IMR-90 (cell line): ENCODE measurements at regions not wholly inside any gene's neighbourhood (a gene's known extent, or its start where the extent isn't known, plus 50 kb on each side); places are given as distances from the start of the nearest gene placed in this dataset.

Source experiments
- ATAC-seq: fragments of 200-7000 bp; cut with Tn5 transposase; 2 replicates; pipeline ENCODE4 v1.9.1; 2020; ENCODE audit warnings: low read depth, mild to moderate bottlenecking, moderate library complexity
- BruUV-seq: library from RNA; stranded (reverse); fragments of 400-500 nt; replicated peaks from 2 replicates; lab custom pipeline; 2021; lab: Mats Ljungman, UMichigan
- CTCF ChIA-PET: fragments of 300-600 bp; formaldehyde crosslinking; extraction: SDS; loops from one replicate; lab custom pipeline; 2021; ENCODE audit warnings: antibody characterized with exemption; lab: Yijun Ruan, JAX
- POLR2A ChIA-PET: fragments of 300-600 bp; sonication (Branson Sonifier 250); formaldehyde crosslinking; loops from one replicate; lab custom pipeline; 2022; ENCODE audit warnings: antibody characterized with exemption; ENCODE audit not compliant: unreplicated experiment; lab: Charles Lee
- DNase-seq: peaks from one replicate; pipeline ENCODE4 v3.0.0; 2013
- H2AFZ ChIP-seq: replicated peaks from 2 replicates; pipeline ENCODE3; 2013; ENCODE audit warnings: low read length, mild to moderate bottlenecking; ENCODE audit not compliant: poor library complexity
- H2AK5ac ChIP-seq: 2 replicates; pipeline ENCODE4 v1.6.1; 2013; ENCODE audit warnings: low read depth, low read length, inconsistent platforms
- H2AK9ac ChIP-seq: replicated peaks from 2 replicates; pipeline ENCODE3; 2013; ENCODE audit warnings: mild to moderate bottlenecking, low read depth, low read length, moderate library complexity; ENCODE audit not compliant: poor library complexity
- H2BK120ac ChIP-seq: 2 replicates; pipeline ENCODE4 v1.6.1; 2013; ENCODE audit warnings: low read depth, low read length, inconsistent platforms
- H2BK15ac ChIP-seq: 3 replicates; pipeline ENCODE4 v1.6.1; 2013; ENCODE audit warnings: low read depth, low read length, inconsistent platforms
- H2BK20ac ChIP-seq: 2 replicates; pipeline ENCODE4 v1.6.1; 2013; ENCODE audit warnings: low read depth, mild to moderate bottlenecking, inconsistent platforms, low read length, moderate library complexity
- H2BK5ac ChIP-seq: 2 replicates; pipeline ENCODE4 v1.6.1; 2013; ENCODE audit warnings: mild to moderate bottlenecking, low read depth, low read length, inconsistent platforms; ENCODE audit not compliant: poor library complexity, severe bottlenecking
- H3K14ac ChIP-seq: replicated peaks from 2 replicates; pipeline ENCODE4 v1.6.1; 2013; ENCODE audit warnings: low read depth, low read length, inconsistent platforms
- H3K18ac ChIP-seq: 2 replicates; pipeline ENCODE4 v1.6.1; 2013; ENCODE audit warnings: low read depth, low read length, control low read depth
- H3K23ac ChIP-seq: 2 replicates; pipeline ENCODE4 v1.6.1; 2013; ENCODE audit warnings: low read depth, low read length, inconsistent platforms
- H3K27ac ChIP-seq: 2 replicates; pipeline ENCODE4 v1.5.1; 2013; ENCODE audit warnings: mild to moderate bottlenecking, control low read depth, low read length; ENCODE audit not compliant: insufficient read depth
- H3K27me3 ChIP-seq: 2 replicates; pipeline ENCODE4 v1.6.1; 2013; ENCODE audit warnings: low read length; ENCODE audit not compliant: control insufficient read depth, insufficient read depth
- H3K36me3 ChIP-seq: 2 replicates; pipeline ENCODE4 v1.6.1; 2013; ENCODE audit warnings: low read length, mixed read lengths; ENCODE audit not compliant: control insufficient read depth, insufficient read depth
- H3K4ac ChIP-seq: 2 replicates; pipeline ENCODE4 v1.6.1; 2013; ENCODE audit warnings: low read depth, low read length, inconsistent platforms
- H3K4me1 ChIP-seq: 2 replicates; pipeline ENCODE4 v1.6.1; 2013; ENCODE audit warnings: low read length, mixed read lengths; ENCODE audit not compliant: control insufficient read depth, insufficient read depth
- H3K4me2 ChIP-seq: 2 replicates; pipeline ENCODE4 v1.6.1; 2013; ENCODE audit warnings: low read depth, mild to moderate bottlenecking, control low read depth, low read length, moderate library complexity
- H3K4me3 ChIP-seq: 2 replicates; pipeline ENCODE4 v1.5.1; 2013; ENCODE audit warnings: low read depth, mild to moderate bottlenecking, control low read depth, low read length, moderate library complexity; ENCODE audit not compliant: insufficient read depth
- H3K56ac ChIP-seq: 2 replicates; pipeline ENCODE4 v1.6.1; 2013; ENCODE audit warnings: low read length, inconsistent platforms; ENCODE audit not compliant: insufficient read depth; ENCODE audit errors: extremely low read depth
- H3K79me1 ChIP-seq, 2 experiments: 2 replicates each; pipeline ENCODE4 v1.6.1; 2013; ENCODE audit warnings: low read length in 2 of 2, inconsistent platforms in 1 of 2, low read depth in 1 of 2
- H3K9ac ChIP-seq: 2 replicates; pipeline ENCODE4 v1.6.1; 2013; ENCODE audit warnings: low read depth, low read length, control low read depth
- H3K9me1 ChIP-seq: 2 replicates; pipeline ENCODE4 v1.6.1; 2013; ENCODE audit warnings: low read length, inconsistent platforms; ENCODE audit not compliant: insufficient read depth
- H3K9me3 ChIP-seq: 2 replicates; pipeline ENCODE4 v1.6.1; 2013; ENCODE audit warnings: low read length; ENCODE audit not compliant: control insufficient read depth, insufficient read depth
- H4K20me1 ChIP-seq: 2 replicates; pipeline ENCODE4 v1.6.1; 2013; ENCODE audit warnings: low read length, inconsistent platforms; ENCODE audit not compliant: insufficient read depth
- H4K5ac ChIP-seq: 2 replicates; pipeline ENCODE4 v1.6.1; 2013; ENCODE audit warnings: mild to moderate bottlenecking, low read depth, low read length, control low read depth
- H4K8ac ChIP-seq, 2 experiments: 2 replicates each; pipeline ENCODE4 v1.6.1; 2013; ENCODE audit warnings: low read depth in 2 of 2, low read length in 2 of 2, control low read depth in 1 of 2, inconsistent platforms in 1 of 2
- H4K91ac ChIP-seq: 2 replicates; pipeline ENCODE4 v1.6.1; 2013; ENCODE audit warnings: low read depth, low read length, inconsistent platforms; ENCODE audit not compliant: insufficient read depth
- BHLHE40 ChIP-seq: fragments of 150-350 bp; IDR thresholded peaks from 2 replicates; pipeline ENCODE4 v1.6.1; 2016; ENCODE audit warnings: mild to moderate bottlenecking, low read depth, low read length
- CEBPB ChIP-seq: IDR thresholded peaks from 2 replicates; pipeline ENCODE4 v1.6.1; 2012; ENCODE audit warnings: low read depth, low read length, improper control_type of control experiment
- CHD1 ChIP-seq: IDR thresholded peaks from 2 replicates; pipeline ENCODE4 v1.6.1; 2012; ENCODE audit warnings: low read depth, low read length, improper control_type of control experiment
- FOS ChIP-seq: fragments of 150-350 bp; IDR thresholded peaks from 2 replicates; pipeline ENCODE4 v1.6.1; 2016; ENCODE audit warnings: low read depth, low read length
- MAFK ChIP-seq: IDR thresholded peaks from 2 replicates; pipeline ENCODE4 v1.6.1; 2012; ENCODE audit warnings: low read depth, low read length, improper control_type of control experiment
- MAZ ChIP-seq: IDR thresholded peaks from 2 replicates; pipeline ENCODE4 v1.6.1; 2012; ENCODE audit warnings: low read depth, mild to moderate bottlenecking, low read length, improper control_type of control experiment, moderate library complexity, borderline replicate concordance
- MXI1 ChIP-seq: IDR thresholded peaks from 2 replicates; pipeline ENCODE4 v1.6.1; 2012; ENCODE audit warnings: low read depth, mild to moderate bottlenecking, low read length, moderate library complexity, borderline replicate concordance
- NFE2L2 ChIP-seq: fragments of 150-350 bp; IDR thresholded peaks from 2 replicates; pipeline ENCODE4 v1.6.1; 2016; ENCODE audit warnings: low read depth, mild to moderate bottlenecking, low read length
- POLR2A ChIP-seq: IDR thresholded peaks from 2 replicates; pipeline ENCODE4 v1.6.1; 2012; ENCODE audit warnings: mild to moderate bottlenecking, low read depth, low read length
- RCOR1 ChIP-seq: IDR thresholded peaks from 2 replicates; pipeline ENCODE4 v1.6.1; 2012; ENCODE audit warnings: mild to moderate bottlenecking, low read length, improper control_type of control experiment; ENCODE audit not compliant: insufficient replicate concordance
- RFX5 ChIP-seq: IDR thresholded peaks from 2 replicates; pipeline ENCODE4 v1.8.0; 2012; ENCODE audit warnings: low read depth, mild to moderate bottlenecking, low read length, moderate library complexity
- SMC3 ChIP-seq: fragments of 150-350 bp; IDR thresholded peaks from 2 replicates; pipeline ENCODE4 v1.6.1; 2016; ENCODE audit warnings: low read depth, mild to moderate bottlenecking, antibody characterized with exemption, low read length, moderate library complexity
- WGBS, 2 experiments: methylation state at CpG; one replicate each; pipeline versions ENCODE4 v1.1.5 to v1.1.7; 2013; ENCODE audit warnings: missing lambda C conversion rate in 2 of 2; ENCODE audit not compliant: insufficient read length in 1 of 2; ENCODE audit errors: extremely low coverage in 2 of 2; 5-methylcytosine and 5-hydroxymethylcytosine counted together
- dilution Hi-C: fragments of 300-500 bp; cut with HindIII; formaldehyde crosslinking; loops from one replicate; pipeline ENCODE4 v1.14.3; 2018; ENCODE audit warnings: low sequenced_read_pairs; ENCODE audit not compliant: unreplicated experiment
- in situ Hi-C: fragments of 300-500 bp; cut with MboI; formaldehyde crosslinking; loops from 3 replicates; pipeline ENCODE4 v1.14.3; 2019; ENCODE audit warnings: low sequenced_read_pairs, inconsistent platforms, mixed read lengths
- intact Hi-C: fragments of 100-400 bp; cut with micrococcal nuclease; formaldehyde crosslinking; loops from 2 replicates; pipeline ENCODE4 v1.10.0; 2022
- TF ChIP-seq, protein P1 (sequence below): conservative IDR thresholded peaks from 2 replicates; pipeline ENCODE4 v1.5.1; 2012; ENCODE audit warnings: mild to moderate bottlenecking, low read depth, low read length, improper control_type of control experiment
- TF ChIP-seq, protein P2 (sequence below): fragments of 150-350 bp; IDR thresholded peaks from 2 replicates; pipeline ENCODE4 v1.6.1; 2017; ENCODE audit warnings: mild to moderate bottlenecking, antibody characterized with exemption, low read length, low read depth
- TF ChIP-seq, protein P3 (sequence below): fragments of 150-350 bp; IDR thresholded peaks from 2 replicates; pipeline ENCODE4 v1.6.1; 2016; ENCODE audit warnings: low read depth, mild to moderate bottlenecking, low read length, moderate library complexity, borderline replicate concordance

DNA sequence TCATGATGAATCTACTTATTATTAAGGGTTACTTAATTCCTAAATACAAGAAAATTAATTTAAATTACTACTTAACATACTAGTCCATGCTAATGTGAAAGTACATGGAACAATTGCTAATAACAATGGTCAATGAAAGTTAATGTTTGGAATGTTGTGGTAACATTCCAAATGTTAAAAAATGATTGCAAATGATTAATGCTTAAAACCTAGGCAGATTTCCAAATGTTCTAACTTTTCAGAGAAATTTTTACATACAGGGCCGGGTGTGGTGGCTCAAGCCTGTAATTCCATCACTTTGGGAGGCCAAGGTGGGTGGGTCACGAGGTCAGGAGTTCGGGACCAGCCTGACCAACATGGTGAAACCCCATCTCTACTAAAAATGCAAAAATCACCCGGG, 1851.3 kb upstream of the PCDH7 start:
- Histone ChIP-seq H3K4me1 (no peaks in the 10 kb centered on the region), H2AK5ac (no peak overlapping the region), H2BK15ac (no peak overlapping the region), H3K9me1 (no peaks in the 10 kb centered on the region), H4K91ac (no peak overlapping the region), H2BK5ac (no peak overlapping the region), H3K23ac (no peak overlapping the region), H4K5ac (no peak overlapping the region), H2BK120ac (no peak overlapping the region), H3K9me3 (no peaks in the 10 kb centered on the region), H3K27ac (no peak overlapping the region), H4K20me1 (no peaks in the 10 kb centered on the region), H3K9ac (no peak overlapping the region), H3K36me3 (no peaks in the 10 kb centered on the region), H3K56ac (no peak overlapping the region), H3K18ac (no peak overlapping the region), H3K4ac (no peak overlapping the region), H2AK9ac (no peak overlapping the region), H2BK20ac (no peak overlapping the region), H2AFZ (no peak overlapping the region), H4K8ac (no peak overlapping the region), H3K4me3 (no peak overlapping the region), H3K4me2 (no peak overlapping the region), H3K14ac (no peak overlapping the region), H3K79me1 (no peaks in the 10 kb centered on the region), H3K27me3 (no peaks in the 10 kb centered on the region)
- CTCF ChIA-PET = no interaction called here
- dilution Hi-C loops = no loop called here
- DNase-seq (no peak), ATAC-seq (no peak)
- WGBS, 2 experiments = no CpG with 5 or more reads among the region's 4 CpGs
- intact Hi-C loops = no loop called here
- BruUV-seq = no TSS peak
- POLR2A ChIA-PET = no interaction called here
- TF ChIP-seq CEBPB (no peak), MXI1 (no peak), SMC3 (no peak), BHLHE40 (no peak), RCOR1 (no peak), CHD1 (no peak), MAZ (no peak), RFX5 (no peak), FOS (no peak), MAFK (no peak), POLR2A (no peak), NFE2L2 (no peak)
- TF ChIP-seq, protein P1, sequence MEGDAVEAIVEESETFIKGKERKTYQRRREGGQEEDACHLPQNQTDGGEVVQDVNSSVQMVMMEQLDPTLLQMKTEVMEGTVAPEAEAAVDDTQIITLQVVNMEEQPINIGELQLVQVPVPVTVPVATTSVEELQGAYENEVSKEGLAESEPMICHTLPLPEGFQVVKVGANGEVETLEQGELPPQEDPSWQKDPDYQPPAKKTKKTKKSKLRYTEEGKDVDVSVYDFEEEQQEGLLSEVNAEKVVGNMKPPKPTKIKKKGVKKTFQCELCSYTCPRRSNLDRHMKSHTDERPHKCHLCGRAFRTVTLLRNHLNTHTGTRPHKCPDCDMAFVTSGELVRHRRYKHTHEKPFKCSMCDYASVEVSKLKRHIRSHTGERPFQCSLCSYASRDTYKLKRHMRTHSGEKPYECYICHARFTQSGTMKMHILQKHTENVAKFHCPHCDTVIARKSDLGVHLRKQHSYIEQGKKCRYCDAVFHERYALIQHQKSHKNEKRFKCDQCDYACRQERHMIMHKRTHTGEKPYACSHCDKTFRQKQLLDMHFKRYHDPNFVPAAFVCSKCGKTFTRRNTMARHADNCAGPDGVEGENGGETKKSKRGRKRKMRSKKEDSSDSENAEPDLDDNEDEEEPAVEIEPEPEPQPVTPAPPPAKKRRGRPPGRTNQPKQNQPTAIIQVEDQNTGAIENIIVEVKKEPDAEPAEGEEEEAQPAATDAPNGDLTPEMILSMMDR = no peak
- TF ChIP-seq, protein P2, sequence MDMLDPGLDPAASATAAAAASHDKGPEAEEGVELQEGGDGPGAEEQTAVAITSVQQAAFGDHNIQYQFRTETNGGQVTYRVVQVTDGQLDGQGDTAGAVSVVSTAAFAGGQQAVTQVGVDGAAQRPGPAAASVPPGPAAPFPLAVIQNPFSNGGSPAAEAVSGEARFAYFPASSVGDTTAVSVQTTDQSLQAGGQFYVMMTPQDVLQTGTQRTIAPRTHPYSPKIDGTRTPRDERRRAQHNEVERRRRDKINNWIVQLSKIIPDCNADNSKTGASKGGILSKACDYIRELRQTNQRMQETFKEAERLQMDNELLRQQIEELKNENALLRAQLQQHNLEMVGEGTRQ = no peak
- TF ChIP-seq, protein P3, sequence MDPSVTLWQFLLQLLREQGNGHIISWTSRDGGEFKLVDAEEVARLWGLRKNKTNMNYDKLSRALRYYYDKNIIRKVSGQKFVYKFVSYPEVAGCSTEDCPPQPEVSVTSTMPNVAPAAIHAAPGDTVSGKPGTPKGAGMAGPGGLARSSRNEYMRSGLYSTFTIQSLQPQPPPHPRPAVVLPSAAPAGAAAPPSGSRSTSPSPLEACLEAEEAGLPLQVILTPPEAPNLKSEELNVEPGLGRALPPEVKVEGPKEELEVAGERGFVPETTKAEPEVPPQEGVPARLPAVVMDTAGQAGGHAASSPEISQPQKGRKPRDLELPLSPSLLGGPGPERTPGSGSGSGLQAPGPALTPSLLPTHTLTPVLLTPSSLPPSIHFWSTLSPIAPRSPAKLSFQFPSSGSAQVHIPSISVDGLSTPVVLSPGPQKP = no peak
- in situ Hi-C loops = no loop called here
